DND-41 (cell line): ENCODE measurements at regions not wholly inside any gene's neighbourhood (a gene's known extent, or its start where the extent isn't known, plus 50 kb on each side); places are given as distances from the start of the nearest gene placed in this dataset.

Experiments
- ATAC-seq: fragments of 200-7000 bp; cut with Tn5 transposase; 3 replicates; pipeline ENCODE4 v1.9.1; 2021; ENCODE audit warnings: low read depth; ENCODE audit not compliant: insufficient read depth
- DNase-seq: peaks from one replicate; pipeline ENCODE4 v3.0.0-alpha.2; 2020
- H2AFZ ChIP-seq: 2 replicates; pipeline ENCODE4 v1.6.0; 2012; ENCODE audit warnings: low read depth, low read length
- H3K27ac ChIP-seq: 2 replicates; pipeline ENCODE4 v1.5.1; 2012; ENCODE audit warnings: low read length, inconsistent platforms
- H3K27me3 ChIP-seq: fragments of 200-600 bp; sonication (generic); 2 replicates; pipeline ENCODE4 v1.6.0; 2012; ENCODE audit warnings: low read length, mild to moderate bottlenecking, inconsistent platforms; ENCODE audit not compliant: insufficient read depth, poor library complexity
- H3K36me3 ChIP-seq: 2 replicates; pipeline ENCODE4 v1.5.1; 2012; ENCODE audit warnings: low read length, inconsistent platforms; ENCODE audit not compliant: insufficient read depth
- H3K4me1 ChIP-seq: 2 replicates; pipeline ENCODE4 v1.5.1; 2012; ENCODE audit warnings: mild to moderate bottlenecking, low read length; ENCODE audit not compliant: insufficient read depth
- H3K4me2 ChIP-seq: 2 replicates; pipeline ENCODE4 v1.6.0; 2012; ENCODE audit warnings: mild to moderate bottlenecking, moderate library complexity, low read length, inconsistent platforms; ENCODE audit not compliant: insufficient read depth
- H3K4me3 ChIP-seq, 2 experiments: fragments of 200-600 bp in 1 of 2; shearing (Covaris generic) in 1 of 2; 2 replicates each; pipeline ENCODE4 v1.5.1; 2012 to 2016; ENCODE audit warnings: inconsistent platforms in 2 of 2, low read length in 2 of 2, mild to moderate bottlenecking in 2 of 2, low read depth in 1 of 2, moderate library complexity in 1 of 2
- H3K79me2 ChIP-seq: 2 replicates; pipeline ENCODE4 v1.6.0; 2012; ENCODE audit warnings: low read length, inconsistent platforms; ENCODE audit not compliant: insufficient read depth
- H3K9ac ChIP-seq: 2 replicates; pipeline ENCODE4 v1.6.0; 2012; ENCODE audit warnings: low read depth, mild to moderate bottlenecking, inconsistent platforms, low read length, moderate library complexity
- H3K9me3 ChIP-seq: 2 replicates; pipeline ENCODE4 v1.5.1; 2012; ENCODE audit warnings: low read length, moderate library complexity, mild to moderate bottlenecking, inconsistent platforms; ENCODE audit not compliant: insufficient read depth, severe bottlenecking
- H4K20me1 ChIP-seq: 2 replicates; pipeline ENCODE4 v1.6.0; 2012; ENCODE audit warnings: low read length; ENCODE audit not compliant: insufficient read depth
- EZH2 ChIP-seq: IDR thresholded peaks from 3 replicates; pipeline ENCODE4 v1.6.1; 2012; ENCODE audit warnings: borderline replicate concordance, low read depth, mild to moderate bottlenecking, moderate library complexity, low read length, inconsistent platforms; ENCODE audit not compliant: severe bottlenecking
- TF ChIP-seq, protein P1 (sequence below): IDR thresholded peaks from 2 replicates; pipeline ENCODE4 v1.5.1; 2012; ENCODE audit warnings: borderline replicate concordance, low read length, moderate library complexity, mild to moderate bottlenecking; ENCODE audit not compliant: poor library complexity, severe bottlenecking; ENCODE audit errors: extremely low read depth

DNA sequence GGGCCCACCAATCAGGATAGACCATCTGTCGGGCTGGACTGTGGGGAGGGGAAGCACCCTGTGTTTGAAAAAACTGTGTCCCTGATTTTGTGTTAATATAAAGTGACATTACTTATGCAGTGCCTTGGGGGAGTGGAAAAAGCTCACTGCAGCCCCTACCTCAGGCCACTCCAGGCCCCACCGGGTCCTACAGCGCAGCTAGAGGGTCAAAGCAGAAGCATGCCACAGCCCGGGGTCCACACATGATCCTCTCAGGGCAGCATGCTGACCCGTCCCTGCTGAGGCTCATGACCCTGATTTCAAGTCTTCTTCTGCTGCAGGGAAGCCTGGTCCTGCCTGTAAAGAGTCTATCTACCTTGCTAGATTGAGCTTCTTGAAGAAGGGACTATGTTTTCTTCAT is 133.0 kb upstream of the PLCB4 start:
- no peaks in the 10 kb centered on the region for H3K36me3 ChIP-seq
- DNase-seq, result no peak
- ATAC-seq, result no peak
- H3K9ac ChIP-seq, result no peak overlapping the region
- no peaks in the 10 kb centered on the region for H3K79me2 ChIP-seq
- no peak overlapping the region for H3K27ac ChIP-seq
- H4K20me1 ChIP-seq, result no peaks in the 10 kb centered on the region
- H3K9me3 ChIP-seq, result no peaks in the 10 kb centered on the region
- no peak for TF ChIP-seq EZH2
- TF ChIP-seq, protein P1, sequence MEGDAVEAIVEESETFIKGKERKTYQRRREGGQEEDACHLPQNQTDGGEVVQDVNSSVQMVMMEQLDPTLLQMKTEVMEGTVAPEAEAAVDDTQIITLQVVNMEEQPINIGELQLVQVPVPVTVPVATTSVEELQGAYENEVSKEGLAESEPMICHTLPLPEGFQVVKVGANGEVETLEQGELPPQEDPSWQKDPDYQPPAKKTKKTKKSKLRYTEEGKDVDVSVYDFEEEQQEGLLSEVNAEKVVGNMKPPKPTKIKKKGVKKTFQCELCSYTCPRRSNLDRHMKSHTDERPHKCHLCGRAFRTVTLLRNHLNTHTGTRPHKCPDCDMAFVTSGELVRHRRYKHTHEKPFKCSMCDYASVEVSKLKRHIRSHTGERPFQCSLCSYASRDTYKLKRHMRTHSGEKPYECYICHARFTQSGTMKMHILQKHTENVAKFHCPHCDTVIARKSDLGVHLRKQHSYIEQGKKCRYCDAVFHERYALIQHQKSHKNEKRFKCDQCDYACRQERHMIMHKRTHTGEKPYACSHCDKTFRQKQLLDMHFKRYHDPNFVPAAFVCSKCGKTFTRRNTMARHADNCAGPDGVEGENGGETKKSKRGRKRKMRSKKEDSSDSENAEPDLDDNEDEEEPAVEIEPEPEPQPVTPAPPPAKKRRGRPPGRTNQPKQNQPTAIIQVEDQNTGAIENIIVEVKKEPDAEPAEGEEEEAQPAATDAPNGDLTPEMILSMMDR, result no peak
- no peaks in the 10 kb centered on the region for H3K27me3 ChIP-seq
- H2AFZ ChIP-seq, result no peak overlapping the region
- no peak overlapping the region for H3K4me2 ChIP-seq
- H3K4me3 ChIP-seq, result no peak overlapping the region
- H3K4me1 ChIP-seq, result no peaks in the 10 kb centered on the region

DNA sequence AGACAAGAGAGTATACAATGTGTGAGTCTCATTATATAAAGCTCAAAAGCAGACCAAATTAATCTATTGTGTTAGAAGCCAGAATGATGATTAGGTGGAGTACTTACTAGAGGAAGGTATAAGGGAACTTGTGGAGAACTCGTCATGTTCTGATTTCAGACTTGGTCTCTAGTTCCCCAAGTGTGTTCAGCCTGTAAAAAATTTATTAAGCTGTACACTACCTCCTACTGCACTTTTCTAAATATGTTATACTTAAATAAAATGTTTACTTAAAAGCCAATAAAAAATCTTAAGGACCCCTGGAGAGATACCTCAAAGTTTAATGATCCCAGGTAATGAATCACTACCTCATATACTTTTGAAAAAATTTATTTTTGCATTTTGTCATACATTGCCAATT is 130.4 kb upstream of the PLCB4 start:
- no peak for TF ChIP-seq EZH2
- TF ChIP-seq, protein P1, result no peak
- H3K4me3 ChIP-seq, result no peak overlapping the region
- H3K4me1 ChIP-seq, result no peaks in the 10 kb centered on the region
- no peak overlapping the region for H3K27ac ChIP-seq
- no peaks in the 10 kb centered on the region for H3K36me3 ChIP-seq
- DNase-seq (no peak), ATAC-seq (no peak)
- no peaks in the 10 kb centered on the region for H4K20me1 ChIP-seq
- no peaks in the 10 kb centered on the region for H3K27me3 ChIP-seq
- H3K9ac ChIP-seq, result no peak overlapping the region
- H3K9me3 ChIP-seq, result no peaks in the 10 kb centered on the region
- H2AFZ ChIP-seq, result no peak overlapping the region
- no peaks in the 10 kb centered on the region for H3K79me2 ChIP-seq
- H3K4me2 ChIP-seq, result no peak overlapping the region

DNA sequence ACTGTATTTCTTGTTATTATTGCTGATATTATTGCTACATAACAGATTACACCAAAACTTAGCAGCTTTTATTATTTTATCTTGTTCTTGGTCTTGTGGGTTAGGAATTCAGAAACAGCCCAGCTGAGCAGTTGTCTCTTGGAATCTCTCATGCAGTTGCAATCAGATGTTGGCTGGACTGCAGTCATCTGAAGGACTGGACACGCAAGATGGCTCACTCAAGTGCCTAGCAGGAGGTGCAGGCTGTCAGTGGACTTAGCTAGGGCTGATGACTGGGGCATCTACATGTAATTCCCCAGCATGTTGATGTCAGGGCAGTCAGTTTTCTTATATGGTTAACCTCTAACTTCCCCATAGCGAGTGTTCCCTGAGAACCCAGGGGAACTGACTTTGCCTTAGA is 128.6 kb upstream of the PLCB4 start:
- Histone ChIP-seq H3K27me3 (no peaks in the 10 kb centered on the region), H2AFZ (no peak overlapping the region), H3K36me3 (no peaks in the 10 kb centered on the region), H4K20me1 (no peaks in the 10 kb centered on the region), H3K9ac (no peak overlapping the region), H3K27ac (no peak overlapping the region), H3K4me3 (no peak overlapping the region), H3K79me2 (no peaks in the 10 kb centered on the region), H3K9me3 (no peaks in the 10 kb centered on the region), H3K4me2 (no peak overlapping the region), H3K4me1 (no peaks in the 10 kb centered on the region)
- TF ChIP-seq, protein P1, result no peak
- no peak for TF ChIP-seq EZH2
- DNase-seq, result no peak
- no peak for ATAC-seq

DNA sequence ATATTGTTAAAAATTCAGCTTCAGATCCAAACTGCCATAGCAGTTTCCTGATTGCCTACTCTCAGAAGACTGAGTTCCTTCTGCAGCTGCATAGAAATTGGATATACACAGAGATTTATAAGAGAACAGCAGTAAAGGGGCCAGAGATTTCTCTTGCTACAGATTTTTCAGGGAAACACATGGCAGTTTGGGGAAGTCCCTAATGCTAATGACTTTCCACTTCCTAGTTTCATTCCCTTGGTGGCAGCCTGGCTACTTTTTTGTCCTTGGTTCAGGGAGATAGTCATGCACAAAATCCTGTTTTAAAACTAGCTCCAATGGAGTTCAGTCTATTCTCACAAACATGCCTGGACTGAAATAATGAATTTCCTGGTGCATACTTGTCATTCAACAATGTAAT is 125.3 kb upstream of the PLCB4 start:
- H3K79me2 ChIP-seq, result no peaks in the 10 kb centered on the region
- no peak overlapping the region for H3K27ac ChIP-seq
- ATAC-seq (no peak), DNase-seq (no peak)
- H3K27me3 ChIP-seq, result no peaks in the 10 kb centered on the region
- H4K20me1 ChIP-seq, result no peaks in the 10 kb centered on the region
- H3K4me3 ChIP-seq, result no peak overlapping the region
- no peak overlapping the region for H3K4me2 ChIP-seq
- H3K9me3 ChIP-seq, result no peaks in the 10 kb centered on the region
- H3K36me3 ChIP-seq, result no peaks in the 10 kb centered on the region
- H2AFZ ChIP-seq, result no peak overlapping the region
- no peak overlapping the region for H3K9ac ChIP-seq
- H3K4me1 ChIP-seq, result no peaks in the 10 kb centered on the region
- TF ChIP-seq, protein P1, result no peak
- no peak for TF ChIP-seq EZH2
